Uterus (tissue), 3 donors: ENCODE measurements at regions not wholly inside any gene's neighbourhood (a gene's known extent, or its start where the extent isn't known, plus 50 kb on each side); places are given as distances from the start of the nearest gene placed in this dataset.
"Not testable (repeated sequence)": the region's sequence is repeated elsewhere in the genome, so short reads cannot be mapped to it uniquely, and the experiment has no call there.

Experiments
- DNase-seq, 2 donors: peaks; one replicate each; pipeline ENCODE4 v3.0.0-alpha.2; 2019 to 2020
- H3K27ac ChIP-seq, 2 donors: fragments of 200-600 bp; sonication (generic); 1 replicate in 1 of 2; 2 replicates in 1 of 2; pipeline ENCODE4 v1.5.1; 2016 to 2018
- H3K27me3 ChIP-seq, 2 donors: fragments of 200-600 bp; sonication (generic); one replicate each; pipeline ENCODE4 v1.5.1; 2018 to 2019; ENCODE audit warnings: control low read depth in 1 of 2
- H3K36me3 ChIP-seq, 2 donors: fragments of 200-600 bp; sonication (generic); one replicate each; pipeline ENCODE4 v1.5.1; 2019; ENCODE audit warnings: control low read depth in 1 of 2
- H3K4me1 ChIP-seq, 2 donors: fragments of 200-600 bp; sonication (generic); one replicate each; pipeline ENCODE4 v1.5.1; 2018 to 2019; ENCODE audit warnings: control low read depth in 1 of 2
- H3K4me3 ChIP-seq, 2 donors: fragments of 200-600 bp; sonication (generic); 1 replicate in 1 of 2; 2 replicates in 1 of 2; pipeline ENCODE4 v1.5.1; 2018 to 2019; ENCODE audit warnings: mild to moderate bottlenecking in 1 of 2
- H3K9me3 ChIP-seq, 2 donors: fragments of 200-600 bp; sonication (generic); one replicate each; pipeline ENCODE4 v1.5.1; 2019; ENCODE audit warnings: control low read depth in 1 of 2
- CTCF ChIP-seq, 4 experiments: fragments of 200-600 bp in 2 of 4; fragments of 450-650 bp in 2 of 4; sonication (generic) in 2 of 4; IDR thresholded peaks; one replicate each; pipeline ENCODE4 v1.5.1; 2016 to 2019; ENCODE audit warnings: antibody characterized with exemption in 4 of 4, mild to moderate bottlenecking in 2 of 4, moderate library complexity in 1 of 4
- POLR2A ChIP-seq, 2 donors: fragments of 450-650 bp; IDR thresholded peaks; one replicate each; pipeline ENCODE4 v1.6.1; 2016; ENCODE audit warnings: antibody characterized with exemption in 2 of 2, mild to moderate bottlenecking in 1 of 2, moderate library complexity in 1 of 2
- intact Hi-C: fragments of 100-400 bp; cut with DNase I; formaldehyde crosslinking; loops from one replicate; pipeline ENCODE4 v1.15.1; 2023; ENCODE audit warnings: low total_unique reads
- donor health status: DM: yes; HTN: yes; CAD: no.

- Histone ChIP-seq H3K4me3 (no peak overlapping the region), H3K4me1 (no peaks in the 10 kb centered on the region), H3K27ac (no peak overlapping the region), H3K36me3 (no peaks in the 10 kb centered on the region), H3K27me3 (no peaks in the 10 kb centered on the region), H3K9me3 (no peaks in the 10 kb centered on the region)
- TF ChIP-seq CTCF (IDR thresholded peaks at IDR 0.05) (no peak), POLR2A (IDR thresholded peaks at IDR 0.05) (no peak)
- no peak for DNase-seq
- intact Hi-C loops: no loop called here
Measured at GRCh38 chr1:241447031-241447644, 72.4 kb downstream of the FH start.

GRCh38 chr1:241444836-241445235 is 74.7 kb downstream of the FH start:
- Histone ChIP-seq H3K4me1 (no peaks in the 10 kb centered on the region), H3K27me3 (no peaks in the 10 kb centered on the region), H3K27ac (no peak overlapping the region), H3K4me3 (no peak overlapping the region), H3K9me3 (no peaks in the 10 kb centered on the region), H3K36me3 (no peaks in the 10 kb centered on the region)
- TF ChIP-seq CTCF (IDR thresholded peaks at IDR 0.05) (no peak), POLR2A (IDR thresholded peaks at IDR 0.05) (no peak)
- intact Hi-C loops: no loop called here
- no peak for DNase-seq

GRCh38 chr1:241443561-241443960 is 76.0 kb downstream of the FH start:
- Histone ChIP-seq H3K9me3 (no peaks in the 10 kb centered on the region), H3K4me1 (no peaks in the 10 kb centered on the region), H3K27me3 (no peaks in the 10 kb centered on the region), H3K27ac (no peak overlapping the region), H3K4me3 (no peak overlapping the region), H3K36me3 (no peaks in the 10 kb centered on the region)
- DNase-seq: no peak
- intact Hi-C loops: no loop called here
- TF ChIP-seq POLR2A (IDR thresholded peaks at IDR 0.05) (no peak), CTCF (IDR thresholded peaks at IDR 0.05) (no peak)

GRCh38 chr1:241442686-241443085 is 76.9 kb downstream of the FH start:
- Histone ChIP-seq H3K9me3 (no peaks in the 10 kb centered on the region), H3K4me3 (no peak overlapping the region), H3K27ac (no peak overlapping the region), H3K4me1 (no peaks in the 10 kb centered on the region), H3K27me3 (no peaks in the 10 kb centered on the region), H3K36me3 (no peaks in the 10 kb centered on the region)
- TF ChIP-seq POLR2A (IDR thresholded peaks at IDR 0.05): no peak
- no peak for TF ChIP-seq CTCF (IDR thresholded peaks at IDR 0.05)
- intact Hi-C loops: no loop called here
- no peak for DNase-seq

GRCh38 chr1:241440904-241441303 is 78.7 kb downstream of the FH start:
- H3K4me1 ChIP-seq: no peaks in the 10 kb centered on the region
- no peak overlapping the region for H3K27ac ChIP-seq
- no peaks in the 10 kb centered on the region for H3K9me3 ChIP-seq
- no peak for DNase-seq
- TF ChIP-seq CTCF (IDR thresholded peaks at IDR 0.05) (no peak), POLR2A (IDR thresholded peaks at IDR 0.05) (no peak)
- H3K4me3 ChIP-seq: no peak overlapping the region
- H3K36me3 ChIP-seq: no peaks in the 10 kb centered on the region
- intact Hi-C loops: no loop called here
- no peaks in the 10 kb centered on the region for H3K27me3 ChIP-seq

GRCh38 chr1:241438686-241439085 is 80.9 kb downstream of the FH start:
- H3K36me3 ChIP-seq, H3K27ac ChIP-seq, intact Hi-C loops, H3K27me3 ChIP-seq, DNase-seq, H3K9me3 ChIP-seq, H3K4me3 ChIP-seq, H3K4me1 ChIP-seq: not testable (repeated sequence)
